ENCODE measurements at regions not wholly inside any gene's neighbourhood (a gene's known extent, or its start where the extent isn't known, plus 50 kb on each side); places are given as distances from the start of the nearest gene placed in this dataset.

DNA sequence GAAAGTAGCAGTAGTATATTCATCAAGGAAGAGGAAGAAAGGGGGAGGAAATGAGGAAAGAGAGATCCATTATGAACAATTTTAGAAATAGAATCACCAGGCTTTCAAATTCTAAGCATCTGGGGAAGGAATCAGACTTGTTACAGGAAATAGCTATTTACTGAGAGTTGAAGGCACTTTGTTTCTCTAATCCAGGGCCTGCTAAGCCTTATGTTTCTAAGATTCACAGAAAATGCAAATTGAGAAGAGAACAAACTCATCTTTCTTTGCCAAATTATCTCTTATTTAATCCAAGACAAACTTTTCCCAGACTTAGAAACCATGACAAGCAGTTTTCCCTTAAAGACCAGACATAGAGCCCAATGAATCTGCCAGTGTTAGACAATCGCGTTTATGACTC lies 528.0 kb upstream of the NMUR2 start:
- no peaks in the 10 kb centered on the region for H4K20me1 ChIP-seq (ENCODE audit: control insufficient read depth, insufficient read depth)
- H3K79me2 ChIP-seq (ENCODE audit: control insufficient read depth, insufficient read depth, low read length), result no peaks in the 10 kb centered on the region
- H3K4me3 ChIP-seq, result no peak overlapping the region
- H3K4me1 ChIP-seq (ENCODE audit: control insufficient read depth, insufficient read depth, low read length), result no peaks in the 10 kb centered on the region
- in situ Hi-C loops (cut with MboI), result no loop called here
- no peak overlapping the region for H3K9ac ChIP-seq (ENCODE audit: control insufficient read depth, insufficient read depth, low read length)
- no peak overlapping the region for H3K4me2 ChIP-seq (ENCODE audit: control insufficient read depth, insufficient read depth)
- WGBS (ENCODE audit: insufficient coverage, insufficient replicate concordance, low lambda C conversion rate, missing lambda C conversion rate), result 15% methylated on average over 2 of the region's 2 CpGs
- FAIRE-seq (no peak), ATAC-seq (no peak), DNase-seq (ENCODE audit: low read depth, low spot score) (no peak)
- no peaks in the 10 kb centered on the region for H3K36me3 ChIP-seq (ENCODE audit: control insufficient read depth in 2 of 2, insufficient read depth in 2 of 2, low read length in 1 of 2)
- ChIA-PET POLR2A (no interaction called here), SMC1A (ENCODE audit: uncharacterized antibody, unreplicated experiment) (no interaction called here), RAD21 (ENCODE audit: unreplicated experiment) (no interaction called here), CTCF (no interaction called here)
- no peaks in the 10 kb centered on the region for H3K27me3 ChIP-seq (replicated peaks in 1 of 2; ENCODE audit: control insufficient read depth in 2 of 2, insufficient read depth in 2 of 2, low read length in 1 of 2)
- H3K27ac ChIP-seq (ENCODE audit: control insufficient read depth, insufficient read depth), result no peak overlapping the region
- H3K9me3 ChIP-seq (replicated peaks; ENCODE audit: control insufficient read depth, insufficient read depth, low read length), result no peaks in the 10 kb centered on the region
- BruUV-seq (replicated peaks), result no TSS peak
- intact Hi-C loops (cut with micrococcal nuclease; ENCODE audit: unreplicated experiment), result no loop called here
- no peak overlapping the region for H2AFZ ChIP-seq (ENCODE audit: control insufficient read depth, low read depth, low read length)
- TF ChIP-seq CBFB (IDR thresholded peaks at IDR 0.05; ENCODE audit: low read depth) (no peak), FOS (IDR thresholded peaks at IDR 0.05; ENCODE audit: borderline replicate concordance, extremely low read depth, insufficient read length) (no peak), CREB1 (IDR thresholded peaks at IDR 0.05; ENCODE audit: low read depth) (no peak), RELA (IDR thresholded peaks at IDR 0.05; ENCODE audit: borderline replicate concordance, partially characterized antibody) (no peak), RUNX3 (IDR thresholded peaks at IDR 0.05; ENCODE audit: low read length) (no peak), ZBTB40 (IDR thresholded peaks at IDR 0.05; ENCODE audit: borderline replicate concordance) (no peak), USF1 (IDR thresholded peaks at IDR 0.05; ENCODE audit: borderline replicate concordance, extremely low read length, insufficient read depth, low read depth, low read length) (no peak), MTA2 (IDR thresholded peaks at IDR 0.05; ENCODE audit: low read depth) (no peak), RCOR1 (conservative IDR thresholded peaks at IDR 0.05; ENCODE audit: low read depth, low read length) (no peak), HDGF (IDR thresholded peaks at IDR 0.05) (no peak), EGR1 (IDR thresholded peaks at IDR 0.05; ENCODE audit: borderline replicate concordance in 1 of 2, low read depth in 2 of 2, low read length in 2 of 2) (no peak)
- TF ChIP-seq, protein P1, sequence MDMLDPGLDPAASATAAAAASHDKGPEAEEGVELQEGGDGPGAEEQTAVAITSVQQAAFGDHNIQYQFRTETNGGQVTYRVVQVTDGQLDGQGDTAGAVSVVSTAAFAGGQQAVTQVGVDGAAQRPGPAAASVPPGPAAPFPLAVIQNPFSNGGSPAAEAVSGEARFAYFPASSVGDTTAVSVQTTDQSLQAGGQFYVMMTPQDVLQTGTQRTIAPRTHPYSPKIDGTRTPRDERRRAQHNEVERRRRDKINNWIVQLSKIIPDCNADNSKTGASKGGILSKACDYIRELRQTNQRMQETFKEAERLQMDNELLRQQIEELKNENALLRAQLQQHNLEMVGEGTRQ (IDR thresholded peaks at IDR 0.05; ENCODE audit: borderline replicate concordance, low read depth, low read length), result no peak
- TF ChIP-seq, protein P2, sequence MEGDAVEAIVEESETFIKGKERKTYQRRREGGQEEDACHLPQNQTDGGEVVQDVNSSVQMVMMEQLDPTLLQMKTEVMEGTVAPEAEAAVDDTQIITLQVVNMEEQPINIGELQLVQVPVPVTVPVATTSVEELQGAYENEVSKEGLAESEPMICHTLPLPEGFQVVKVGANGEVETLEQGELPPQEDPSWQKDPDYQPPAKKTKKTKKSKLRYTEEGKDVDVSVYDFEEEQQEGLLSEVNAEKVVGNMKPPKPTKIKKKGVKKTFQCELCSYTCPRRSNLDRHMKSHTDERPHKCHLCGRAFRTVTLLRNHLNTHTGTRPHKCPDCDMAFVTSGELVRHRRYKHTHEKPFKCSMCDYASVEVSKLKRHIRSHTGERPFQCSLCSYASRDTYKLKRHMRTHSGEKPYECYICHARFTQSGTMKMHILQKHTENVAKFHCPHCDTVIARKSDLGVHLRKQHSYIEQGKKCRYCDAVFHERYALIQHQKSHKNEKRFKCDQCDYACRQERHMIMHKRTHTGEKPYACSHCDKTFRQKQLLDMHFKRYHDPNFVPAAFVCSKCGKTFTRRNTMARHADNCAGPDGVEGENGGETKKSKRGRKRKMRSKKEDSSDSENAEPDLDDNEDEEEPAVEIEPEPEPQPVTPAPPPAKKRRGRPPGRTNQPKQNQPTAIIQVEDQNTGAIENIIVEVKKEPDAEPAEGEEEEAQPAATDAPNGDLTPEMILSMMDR (IDR thresholded peaks at IDR 0.05 in 2 of 3, conservative IDR thresholded peaks at IDR 0.05 in 1 of 3; ENCODE audit: control insufficient read depth in 2 of 3, extremely low read depth in 1 of 3, insufficient read depth in 1 of 3, low read depth in 3 of 3, low read length in 3 of 3), result no peak
- TF ChIP-seq, protein P3, sequence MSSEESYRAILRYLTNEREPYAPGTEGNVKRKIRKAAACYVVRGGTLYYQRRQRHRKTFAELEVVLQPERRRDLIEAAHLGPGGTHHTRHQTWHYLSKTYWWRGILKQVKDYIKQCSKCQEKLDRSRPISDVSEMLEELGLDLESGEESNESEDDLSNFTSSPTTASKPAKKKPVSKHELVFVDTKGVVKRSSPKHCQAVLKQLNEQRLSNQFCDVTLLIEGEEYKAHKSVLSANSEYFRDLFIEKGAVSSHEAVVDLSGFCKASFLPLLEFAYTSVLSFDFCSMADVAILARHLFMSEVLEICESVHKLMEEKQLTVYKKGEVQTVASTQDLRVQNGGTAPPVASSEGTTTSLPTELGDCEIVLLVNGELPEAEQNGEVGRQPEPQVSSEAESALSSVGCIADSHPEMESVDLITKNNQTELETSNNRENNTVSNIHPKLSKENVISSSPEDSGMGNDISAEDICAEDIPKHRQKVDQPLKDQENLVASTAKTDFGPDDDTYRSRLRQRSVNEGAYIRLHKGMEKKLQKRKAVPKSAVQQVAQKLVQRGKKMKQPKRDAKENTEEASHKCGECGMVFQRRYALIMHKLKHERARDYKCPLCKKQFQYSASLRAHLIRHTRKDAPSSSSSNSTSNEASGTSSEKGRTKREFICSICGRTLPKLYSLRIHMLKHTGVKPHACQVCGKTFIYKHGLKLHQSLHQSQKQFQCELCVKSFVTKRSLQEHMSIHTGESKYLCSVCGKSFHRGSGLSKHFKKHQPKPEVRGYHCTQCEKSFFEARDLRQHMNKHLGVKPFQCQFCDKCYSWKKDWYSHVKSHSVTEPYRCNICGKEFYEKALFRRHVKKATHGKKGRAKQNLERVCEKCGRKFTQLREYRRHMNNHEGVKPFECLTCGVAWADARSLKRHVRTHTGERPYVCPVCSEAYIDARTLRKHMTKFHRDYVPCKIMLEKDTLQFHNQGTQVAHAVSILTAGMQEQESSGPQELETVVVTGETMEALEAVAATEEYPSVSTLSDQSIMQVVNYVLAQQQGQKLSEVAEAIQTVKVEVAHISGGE (CRISPR knock-in tag; IDR thresholded peaks at IDR 0.05), result no peak
